HepG2 (cell line): ENCODE measurements at regions not wholly inside any gene's neighbourhood (a gene's known extent, or its start where the extent isn't known, plus 50 kb on each side); places are given as distances from the start of the nearest gene placed in this dataset.

ENCODE experiments used
- ATAC-seq: fragments of 200-7000 bp; cut with Tn5 transposase; 3 replicates; pipeline ENCODE4 v1.9.1; 2020; ENCODE audit warnings: mild to moderate bottlenecking, moderate library complexity
- BruUV-seq: library from RNA; stranded (reverse); fragments of 400-500 nt; replicated peaks from 2 replicates; lab custom pipeline; 2021; lab: Mats Ljungman, UMichigan
- CTCF ChIA-PET: fragments of 300-600 bp; formaldehyde crosslinking; extraction: SDS; loops from one replicate; lab custom pipeline; 2021; ENCODE audit warnings: low total read pairs, inconsistent platforms, low intra/inter-chr PET ratio; lab: Yijun Ruan, JAX
- POLR2A ChIA-PET: fragments of 350-600 bp; sonication (Branson Sonifier 250); formaldehyde crosslinking; loops from one replicate; lab custom pipeline; 2020; ENCODE audit warnings: antibody characterized with exemption, inconsistent platforms; lab: Yijun Ruan, JAX
- DNase-seq: peaks from one replicate; pipeline ENCODE4 v3.0.0-alpha.2; 2015; ENCODE audit warnings: low spot score
- FAIRE-seq: peaks from 3 replicates; lab custom pipeline; 2011; peaks lifted over from hg19 to GRCh38; lab: Jason Lieb, UNC
- H2AFZ ChIP-seq: one replicate; pipeline ENCODE4 v1.6.1; 2011; ENCODE audit warnings: low read length, inconsistent platforms
- H3K27ac ChIP-seq: fragments of 300-600 bp; 3 replicates; pipeline ENCODE4 v1.8.0; 2011; ENCODE audit warnings: mixed run types, mild to moderate bottlenecking, mixed read lengths, low read length, inconsistent platforms; ENCODE audit not compliant: insufficient read depth; ENCODE audit errors: extremely low read length
- H3K27me3 ChIP-seq, 2 experiments: fragments of 200-600 bp in 1 of 2; 2 replicates in 1 of 2; 3 replicates in 1 of 2; pipeline versions ENCODE4 v1.6.0 to v1.8.0; 2011; ENCODE audit warnings: low read length in 2 of 2, mild to moderate bottlenecking in 2 of 2, moderate library complexity in 2 of 2, inconsistent platforms in 1 of 2; ENCODE audit not compliant: insufficient read depth in 2 of 2, control insufficient read depth in 1 of 2
- H3K36me3 ChIP-seq, 2 experiments: fragments of 200-600 bp in 1 of 2; replicated peaks in 1 of 2; 2 replicates in 1 of 2; 3 replicates in 1 of 2; pipeline versions ENCODE4 v1.5.1 to v1.8.0; 2011; ENCODE audit warnings: low read length in 2 of 2, inconsistent platforms in 1 of 2; ENCODE audit not compliant: insufficient read depth in 2 of 2, control insufficient read depth in 1 of 2
- H3K4me1 ChIP-seq: 2 replicates; pipeline ENCODE4 v1.5.1; 2012; ENCODE audit warnings: low read length, inconsistent platforms; ENCODE audit not compliant: insufficient read depth
- H3K4me2 ChIP-seq: 2 replicates; pipeline ENCODE4 v1.6.0; 2011; ENCODE audit warnings: low read depth, low read length, inconsistent platforms
- H3K4me3 ChIP-seq, 3 experiments: fragments of 200-600 bp in 1 of 3; sonication (generic), shearing (Covaris generic) in 1 of 3; replicated peaks in 1 of 3; 2 replicates each; pipeline ENCODE4 v1.5.1; 2011 to 2016; ENCODE audit warnings: low read length in 3 of 3, inconsistent platforms in 2 of 3, low read depth in 2 of 3, mild to moderate bottlenecking in 2 of 3, control low read depth in 1 of 3, mixed read lengths in 1 of 3; ENCODE audit not compliant: insufficient read depth in 1 of 3
- H3K79me2 ChIP-seq: one replicate; pipeline ENCODE4 v1.6.1; 2011; ENCODE audit warnings: low read length, inconsistent platforms; ENCODE audit not compliant: insufficient read depth
- H3K9ac ChIP-seq: 2 replicates; pipeline ENCODE4 v1.6.0; 2011; ENCODE audit warnings: mild to moderate bottlenecking, low read depth, low read length, inconsistent platforms; ENCODE audit not compliant: insufficient read depth
- H3K9me3 ChIP-seq: 2 replicates; pipeline ENCODE4 v1.5.1; 2012; ENCODE audit warnings: mild to moderate bottlenecking, low read length
- H4K20me1 ChIP-seq: 2 replicates; pipeline ENCODE4 v1.6.0; 2011; ENCODE audit warnings: inconsistent platforms, mild to moderate bottlenecking, low read length, moderate library complexity; ENCODE audit not compliant: insufficient read depth
- AHR ChIP-seq: IDR thresholded peaks from 2 replicates; pipeline ENCODE4 v1.6.1; 2018; ENCODE audit warnings: missing genetic modification reagents, missing compliant biosample characterization
- BHLHE40 ChIP-seq: IDR thresholded peaks from 2 replicates; pipeline ENCODE4 v1.6.1; 2011; ENCODE audit warnings: low read length, improper control_type of control experiment
- GATAD1 ChIP-seq: IDR thresholded peaks from 2 replicates; pipeline ENCODE4 v1.6.1; 2016; ENCODE audit warnings: missing genetic modification reagents, missing compliant biosample characterization
- HMGXB4 ChIP-seq, 2 experiments: sonication (generic) in 1 of 2; formaldehyde crosslinking in 1 of 2; IDR thresholded peaks; 2 replicates each; pipeline versions ENCODE4 v1.4.0 to v1.6.1; 2018 to 2020; ENCODE audit warnings: missing genetic modification reagents in 2 of 2, borderline replicate concordance in 1 of 2, low read depth in 1 of 2, mild to moderate bottlenecking in 1 of 2, missing biosample characterization in 1 of 2
- PLRG1 ChIP-seq: fragments of 450-650 bp; conservative IDR thresholded peaks from 2 replicates; pipeline ENCODE4 v1.6.1; 2016
- SALL1 ChIP-seq: sonication (generic); formaldehyde crosslinking; IDR thresholded peaks from 2 replicates; pipeline ENCODE4 v1.8.0; 2022; ENCODE audit warnings: mild to moderate bottlenecking, missing genetic modification reagents
- TFAP4 ChIP-seq: sonication (generic); IDR thresholded peaks from 2 replicates; pipeline ENCODE4 v1.6.1; 2016; ENCODE audit warnings: low read depth, borderline replicate concordance
- ZC3H13 ChIP-seq: sonication (generic); formaldehyde crosslinking; IDR thresholded peaks from 2 replicates; pipeline ENCODE4 v1.8.1; 2023; ENCODE audit warnings: mild to moderate bottlenecking, missing genetic modification reagents, moderate library complexity
- ZNF563 ChIP-seq: sonication (generic); formaldehyde crosslinking; IDR thresholded peaks from 2 replicates; pipeline ENCODE4 v1.8.0; 2022; ENCODE audit warnings: mild to moderate bottlenecking, moderate library complexity, missing genetic modification reagents
- WGBS: methylation state at CpG from one replicate; pipeline ENCODE4 v1.1.6; 2017; ENCODE audit warnings: low lambda C conversion rate; 5-methylcytosine and 5-hydroxymethylcytosine counted together
- in situ Hi-C: cut with HindIII; loops from 2 replicates; pipeline ENCODE4 v1.10.0; 2017; ENCODE audit warnings: low pct_unique_long_range_greater_than_20kb; ENCODE audit not compliant: extremely low pct_ligation_motif_present
- intact Hi-C: fragments of 100-400 bp; cut with micrococcal nuclease; formaldehyde crosslinking; loops from one replicate; pipeline ENCODE4 v1.10.0; 2022; ENCODE audit not compliant: unreplicated experiment

- intact Hi-C loops (no loop called here), in situ Hi-C loops (no loop called here)
- ChIA-PET POLR2A (no interaction called here), CTCF (no interaction called here)
- Histone ChIP-seq H3K36me3 (no peaks in the 10 kb centered on the region), H3K9ac (no peak overlapping the region), H2AFZ (no peak overlapping the region), H3K4me2 (no peak overlapping the region), H3K4me3 (no peak overlapping the region), H3K9me3 (peaks cover 16% of the 10 kb centered on the region; the same call in 1 of the 2 replicates), H4K20me1 (no peaks in the 10 kb centered on the region), H3K79me2 (no peaks in the 10 kb centered on the region), H3K27me3 (no peaks in the 10 kb centered on the region; a peak in 1 of 5 replicates), H3K27ac (no peak overlapping the region), H3K4me1 (no peaks in the 10 kb centered on the region)
- FAIRE-seq = no peak
- no peak for ATAC-seq
- no peak for DNase-seq
- TF ChIP-seq TFAP4 = no peak
- TF ChIP-seq GATAD1 (CRISPR knock-in tag) = no peak
- TF ChIP-seq ZC3H13 = no peak
- TF ChIP-seq SALL1 (CRISPR knock-in tag) = no peak
- TF ChIP-seq HMGXB4 (CRISPR knock-in tag; IDR thresholded peaks at IDR 0.05; ENCODE audit: borderline replicate concordance in 1 of 2, low read depth in 1 of 2) = no peak
- TF ChIP-seq ZNF563 (CRISPR knock-in tag) = no peak
- TF ChIP-seq BHLHE40 = no peak
- TF ChIP-seq AHR (CRISPR knock-in tag) = no peak
- TF ChIP-seq PLRG1 = no peak
- no TSS peak for BruUV-seq
- 0% methylated on average over 2 of the region's 2 CpGs for WGBS
Measured at GRCh38 chr2:180495606-180496005, 484.8 kb upstream of the UBE2E3 start.
